Erythroblast (primary cell): ENCODE measurements at regions not wholly inside any gene's neighbourhood (a gene's known extent, or its start where the extent isn't known, plus 50 kb on each side); places are given as distances from the start of the nearest gene placed in this dataset.

ENCODE experiments used
- GATA1 ChIP-seq: IDR thresholded peaks from 2 replicates; pipeline ENCODE4 v1.6.1; 2011; ENCODE audit warnings: low read depth, mild to moderate bottlenecking, control low read depth, low read length, moderate library complexity
- POLR2A ChIP-seq: IDR thresholded peaks from 2 replicates; pipeline ENCODE4 v1.6.1; 2011; ENCODE audit warnings: mild to moderate bottlenecking, low read length

- TF ChIP-seq POLR2A, result no peak
- TF ChIP-seq GATA1, result no peak
Observed at GRCh38 chr5:126683912-126684311, 83.2 kb downstream of the PHAX start.
